ENCODE measurements at regions not wholly inside any gene's neighbourhood (a gene's known extent, or its start where the extent isn't known, plus 50 kb on each side); places are given as distances from the start of the nearest gene placed in this dataset.
"Not testable (repeated sequence)": the region's sequence is repeated elsewhere in the genome, so short reads cannot be mapped to it uniquely, and the experiment has no call there.

DNA sequence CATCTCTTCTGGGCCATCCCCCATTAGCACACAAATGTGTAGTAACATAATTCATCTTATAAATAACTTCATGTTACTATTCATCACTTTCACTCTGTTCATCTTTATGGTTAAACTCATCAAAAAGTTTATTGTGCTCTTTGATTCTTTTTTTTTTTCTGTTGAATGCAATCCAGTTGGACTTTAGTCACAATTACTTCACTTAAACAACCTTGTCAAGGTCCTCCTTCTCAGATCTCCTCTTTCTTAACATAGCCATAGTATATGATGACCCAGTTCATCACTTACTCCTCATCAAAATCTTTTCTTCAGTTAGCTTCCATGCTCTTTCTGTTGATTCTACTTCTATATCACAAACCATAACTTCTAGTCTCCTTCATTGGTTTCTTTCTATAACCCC, 80.2 kb upstream of the ZC3H15 start:
- DNase-seq, result no peak

DNA sequence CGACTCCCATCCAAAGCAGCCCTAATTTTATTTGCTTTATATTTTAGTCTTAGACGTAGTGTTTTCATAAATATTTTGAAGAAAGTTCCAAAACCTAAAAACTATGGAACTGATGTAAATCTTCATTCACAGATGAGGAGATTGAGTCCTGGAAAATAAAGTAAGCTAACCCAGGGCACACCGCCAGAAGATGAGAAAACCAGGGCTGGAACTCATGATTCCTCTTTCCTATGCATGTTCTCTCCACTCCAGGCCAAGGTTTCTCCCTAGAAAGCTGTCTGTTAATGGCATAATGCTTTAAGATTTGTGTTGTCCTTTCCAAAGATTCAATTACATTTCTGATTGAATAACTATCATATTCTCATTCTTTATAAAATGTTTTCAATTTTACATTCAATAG, 78.4 kb upstream of the ZC3H15 start:
- DNase-seq, result no peak

DNA sequence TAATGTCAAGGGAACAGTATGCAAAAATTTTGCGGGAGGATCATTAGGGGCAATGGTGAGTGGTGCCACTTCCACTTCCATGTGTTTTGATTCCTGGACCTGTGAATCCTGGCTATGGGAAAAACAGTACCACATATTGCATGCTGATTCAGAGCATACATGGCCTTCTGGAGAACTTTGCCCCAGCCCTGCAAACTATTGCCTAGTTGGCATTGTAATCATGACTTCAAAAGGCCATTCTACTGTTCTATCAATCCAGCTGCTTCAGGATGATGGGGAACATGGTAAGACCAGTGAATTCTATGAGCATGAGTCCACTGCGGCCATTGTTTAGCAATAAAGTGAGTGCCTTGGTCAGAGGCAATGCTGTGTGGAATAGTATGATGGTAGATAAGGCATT, 75.3 kb upstream of the ZC3H15 start:
- no peak for DNase-seq

DNA sequence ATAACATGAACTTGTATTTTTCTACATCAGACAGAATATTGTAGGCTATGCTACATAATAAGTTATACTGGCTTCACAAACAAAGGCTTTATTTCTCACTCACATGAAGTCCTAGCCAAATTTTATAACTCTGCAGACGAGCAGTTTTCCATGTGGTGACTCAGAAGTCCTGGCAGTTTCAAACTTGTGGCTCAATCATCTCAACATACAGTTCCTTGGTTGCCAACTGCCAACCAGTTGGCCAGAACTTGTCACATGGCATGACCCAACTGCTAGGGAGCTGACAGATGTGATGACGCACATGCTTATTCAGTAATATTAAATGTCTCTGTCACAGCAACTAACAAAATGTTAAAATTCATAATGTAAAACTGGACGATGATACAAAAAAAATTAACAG, 63.8 kb upstream of the ZC3H15 start:
- peak; percentile 71 for DNase-seq

DNA sequence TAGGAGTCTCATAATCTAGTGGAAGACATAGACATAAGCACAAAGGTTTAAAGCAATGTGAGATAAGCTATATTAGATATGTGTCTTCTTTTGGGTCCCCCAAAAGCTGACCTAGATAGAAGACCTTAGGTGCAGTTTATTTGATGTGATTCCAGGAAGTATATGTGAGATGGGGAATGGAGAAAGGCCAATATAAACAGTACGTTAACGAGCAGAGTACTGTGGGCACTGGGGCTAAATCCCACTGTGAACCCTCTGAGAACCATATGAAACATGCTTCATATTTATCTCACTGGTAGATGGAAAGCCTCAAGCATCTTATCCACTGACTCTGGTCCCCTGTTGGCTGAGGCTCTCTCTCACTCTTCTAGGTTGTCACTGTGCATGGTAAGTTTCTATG, 62.6 kb upstream of the ZC3H15 start:
- no peak for DNase-seq

DNA sequence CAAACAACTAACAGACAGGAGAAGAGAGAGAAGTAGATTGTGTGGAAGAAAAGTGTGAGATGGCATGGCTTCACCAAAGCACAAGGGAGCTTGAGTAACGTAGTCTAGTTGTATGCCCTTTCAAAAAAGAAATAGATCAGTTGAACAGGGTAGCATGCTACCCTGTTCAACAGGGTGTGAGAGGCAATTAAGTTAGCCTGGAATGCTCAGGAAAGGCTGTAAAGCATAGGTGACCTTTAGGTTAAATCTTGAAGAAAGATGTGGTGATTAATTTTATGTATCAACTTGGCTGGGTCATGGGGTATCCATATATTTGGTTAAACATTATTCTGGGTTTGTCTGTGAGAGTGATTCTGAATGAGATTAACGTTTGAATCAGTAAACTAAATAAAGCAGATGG, 61.8 kb upstream of the ZC3H15 start:
- no peak for DNase-seq

DNA sequence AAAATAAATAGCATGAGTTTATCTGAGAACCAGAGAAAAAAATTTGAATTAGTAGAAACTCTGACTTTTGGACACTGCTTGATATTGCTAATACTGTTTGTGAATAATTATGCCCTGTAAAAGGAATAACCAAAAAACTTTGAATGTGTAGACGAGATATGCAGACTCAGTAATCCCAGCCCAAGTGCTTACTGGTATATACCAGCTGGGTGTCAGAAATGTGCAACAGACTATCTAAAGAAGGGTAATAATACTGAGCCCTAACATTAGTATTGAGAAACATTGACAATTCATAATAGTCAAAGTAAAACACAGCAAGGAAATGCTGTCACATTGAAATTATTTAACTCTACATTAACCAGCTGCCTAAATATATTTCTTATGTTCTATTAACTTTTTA, 60.5 kb upstream of the ZC3H15 start:
- DNase-seq, result no peak

DNA sequence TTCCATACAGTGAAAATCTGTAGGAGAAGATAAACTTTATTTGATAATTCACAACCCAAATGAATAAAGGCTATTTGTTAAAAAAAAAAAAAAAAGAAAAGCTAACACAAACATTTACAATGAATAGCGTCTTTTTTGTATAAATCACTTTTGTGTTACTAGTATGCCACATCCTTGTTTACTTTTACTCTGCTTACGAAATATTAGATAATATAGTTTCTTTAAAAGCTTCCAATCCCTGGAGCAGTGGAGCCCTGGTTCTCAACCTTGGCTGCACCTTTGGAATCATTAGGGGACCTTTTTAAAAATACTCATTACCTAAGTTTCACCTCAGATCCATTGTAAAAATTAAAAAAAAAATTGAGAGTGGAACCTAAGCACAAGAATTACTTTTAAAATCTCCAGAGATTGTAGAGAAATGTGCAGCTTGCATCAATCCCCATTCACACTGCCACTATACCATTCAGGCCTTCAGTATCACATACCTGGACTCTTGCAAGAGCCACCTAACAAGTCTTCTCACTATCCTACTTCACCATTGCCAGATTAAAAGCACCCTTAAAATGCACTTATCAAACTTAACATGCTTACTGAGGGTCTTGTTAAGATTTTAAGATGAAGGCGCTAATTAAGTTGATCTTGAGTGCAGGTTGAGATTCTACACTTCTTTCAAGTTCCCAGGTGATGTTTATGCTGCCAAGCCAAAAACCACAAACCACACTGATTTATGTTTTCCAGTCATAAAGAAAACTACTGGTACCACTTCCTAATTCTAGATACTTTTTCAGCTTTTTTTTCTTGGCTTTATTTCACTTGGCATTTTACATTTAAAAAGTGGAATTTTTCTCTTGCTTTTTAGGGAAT, 59.7 kb upstream of the ZC3H15 start:
- DNase-seq, result no peak

DNA sequence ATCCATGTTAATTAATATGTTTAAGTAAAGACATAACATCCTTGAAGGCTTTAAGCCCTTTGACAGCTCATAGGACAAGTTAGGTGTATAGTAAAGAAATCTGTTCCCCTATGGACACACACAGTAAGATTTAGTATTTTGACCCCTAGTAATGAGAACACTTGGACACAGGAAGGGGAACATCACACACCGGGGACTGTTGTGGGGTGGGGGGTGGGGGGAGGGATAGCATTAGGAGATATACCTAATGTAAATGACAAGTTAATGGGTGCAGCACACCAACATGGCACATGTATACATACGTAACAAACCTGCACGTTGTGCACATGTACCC, 59.1 kb upstream of the ZC3H15 start:
- not testable (repeated sequence) for DNase-seq

DNA sequence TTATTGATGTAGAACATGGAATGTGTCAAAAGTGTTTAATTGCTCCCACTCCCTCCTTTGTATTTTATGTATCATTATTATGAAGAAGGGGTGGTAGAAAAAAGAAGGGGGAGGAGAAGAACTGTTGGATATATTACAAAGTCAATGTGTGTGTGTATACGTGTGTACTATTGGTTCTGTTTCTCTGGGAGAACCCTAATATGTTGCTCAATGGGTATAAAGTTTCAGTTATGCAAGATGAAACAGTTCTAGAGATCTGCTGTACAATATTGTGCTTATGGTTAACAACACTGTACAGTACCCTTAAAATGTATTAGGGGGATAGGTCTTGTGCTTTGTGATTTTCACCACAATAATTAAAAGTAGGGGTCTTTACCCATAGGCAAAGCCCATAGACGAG, 58.1 kb upstream of the ZC3H15 start:
- no peak for DNase-seq

DNA sequence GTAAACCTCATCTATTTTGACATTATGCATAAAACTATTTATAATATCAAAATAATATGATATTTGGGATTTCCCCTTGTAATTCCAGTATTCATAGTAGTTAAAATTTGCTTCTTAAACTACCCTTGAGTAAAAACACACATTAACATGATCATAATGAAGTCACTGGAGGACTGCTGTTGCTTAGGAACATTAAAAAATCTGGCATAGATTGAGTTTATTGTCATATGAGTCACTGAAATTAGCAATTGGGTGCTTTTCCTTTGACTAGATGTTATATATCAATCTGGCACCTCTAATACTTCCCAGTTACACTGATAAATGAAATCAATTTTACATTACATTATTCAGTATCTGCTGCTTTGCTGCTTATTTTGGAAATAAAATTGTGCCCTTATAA, 57.0 kb upstream of the ZC3H15 start:
- DNase-seq, result no peak

DNA sequence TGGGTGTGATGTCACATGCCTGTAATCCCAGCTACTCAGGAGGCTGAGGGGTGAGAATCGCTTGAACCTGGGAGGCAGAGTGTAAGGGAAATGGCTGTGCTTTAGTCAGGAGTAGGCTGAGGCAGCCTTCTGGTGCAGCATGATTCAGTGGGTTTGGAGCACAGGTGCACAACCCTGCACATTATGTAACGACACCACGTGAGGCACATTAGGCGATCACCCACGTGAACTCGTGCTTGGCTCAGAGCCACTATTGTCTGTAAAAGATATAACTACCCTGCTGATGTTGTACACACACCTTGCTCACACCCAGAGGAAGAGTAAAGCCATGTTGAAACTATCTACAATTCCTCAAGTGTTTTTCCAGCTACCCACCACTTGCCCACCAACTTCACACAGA, 54.8 kb upstream of the ZC3H15 start:
- no peak for DNase-seq

DNA sequence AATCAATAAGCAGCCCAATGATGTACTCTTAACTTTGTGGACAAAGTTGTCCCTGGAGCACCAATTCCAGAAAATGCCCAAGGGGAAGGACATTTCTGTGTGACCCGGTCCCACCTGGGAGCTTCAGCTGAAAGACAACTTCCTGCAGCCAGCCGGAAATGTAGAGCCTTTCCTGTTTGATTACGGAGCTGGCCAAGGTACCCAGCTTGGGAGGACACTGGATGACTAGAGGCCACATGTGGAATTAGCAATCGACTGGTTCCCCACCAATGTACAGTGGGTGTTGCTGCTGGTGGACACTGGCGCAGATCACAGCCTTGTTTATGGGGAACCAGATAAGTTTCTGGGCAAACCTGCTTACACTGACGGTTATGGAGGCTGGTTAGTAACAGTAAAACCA, 53.0 kb upstream of the ZC3H15 start:
- DNase-seq, result no peak

DNA sequence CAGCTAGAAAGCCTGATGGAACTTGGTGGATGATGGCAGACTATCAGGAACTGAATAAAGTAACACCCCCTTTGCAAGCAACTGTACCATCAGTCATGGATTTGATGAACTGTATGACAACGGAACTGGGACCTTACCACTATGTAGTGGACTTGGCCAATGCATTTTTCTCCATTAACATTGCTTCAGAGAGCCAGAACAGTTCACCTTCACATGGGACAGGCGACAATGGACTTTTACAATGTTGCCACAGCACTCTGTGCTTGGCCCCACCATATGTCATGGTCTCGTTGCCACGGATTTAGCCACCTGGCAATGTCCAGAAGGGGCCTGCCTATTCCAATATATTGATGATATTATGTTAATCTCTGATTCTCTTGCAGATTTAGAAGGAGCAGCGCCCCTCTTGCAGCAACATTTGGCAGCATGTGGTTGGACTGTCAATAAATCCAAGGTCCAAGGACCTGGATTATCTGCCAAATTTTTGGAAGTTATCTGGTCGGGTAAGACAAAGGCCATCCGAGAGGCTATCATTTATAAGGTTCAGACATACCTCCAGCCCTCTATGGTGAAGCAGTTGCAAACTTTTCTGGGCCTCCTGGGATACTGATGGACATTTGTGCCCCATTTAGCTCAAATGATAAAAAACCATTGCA, 52.2 kb upstream of the ZC3H15 start:
- DNase-seq, result no peak

All from NCI-H226 (cell line).